ENCODE measurements at regions not wholly inside any gene's neighbourhood (a gene's known extent, or its start where the extent isn't known, plus 50 kb on each side); places are given as distances from the start of the nearest gene placed in this dataset.

DNA sequence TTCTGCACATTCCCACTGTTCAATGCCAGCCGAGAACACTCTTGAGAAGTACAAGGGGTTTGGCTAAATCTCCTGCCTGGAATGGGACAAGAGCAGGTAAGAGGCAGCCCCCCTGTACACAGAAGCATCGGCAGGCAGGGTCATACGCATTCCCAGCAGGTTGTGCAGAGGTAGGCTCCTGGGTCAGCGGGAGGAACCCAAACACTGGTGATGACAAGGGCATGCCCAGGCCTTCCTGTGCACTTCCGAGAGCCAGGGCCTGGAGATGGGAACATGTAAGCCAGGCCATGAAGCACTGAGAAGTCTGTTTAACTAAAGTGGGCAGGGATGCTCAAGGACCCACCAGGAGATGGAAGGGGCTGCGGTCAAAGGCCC lies 130.3 kb upstream of the CHST15 start:
- TF ChIP-seq, protein P1, sequence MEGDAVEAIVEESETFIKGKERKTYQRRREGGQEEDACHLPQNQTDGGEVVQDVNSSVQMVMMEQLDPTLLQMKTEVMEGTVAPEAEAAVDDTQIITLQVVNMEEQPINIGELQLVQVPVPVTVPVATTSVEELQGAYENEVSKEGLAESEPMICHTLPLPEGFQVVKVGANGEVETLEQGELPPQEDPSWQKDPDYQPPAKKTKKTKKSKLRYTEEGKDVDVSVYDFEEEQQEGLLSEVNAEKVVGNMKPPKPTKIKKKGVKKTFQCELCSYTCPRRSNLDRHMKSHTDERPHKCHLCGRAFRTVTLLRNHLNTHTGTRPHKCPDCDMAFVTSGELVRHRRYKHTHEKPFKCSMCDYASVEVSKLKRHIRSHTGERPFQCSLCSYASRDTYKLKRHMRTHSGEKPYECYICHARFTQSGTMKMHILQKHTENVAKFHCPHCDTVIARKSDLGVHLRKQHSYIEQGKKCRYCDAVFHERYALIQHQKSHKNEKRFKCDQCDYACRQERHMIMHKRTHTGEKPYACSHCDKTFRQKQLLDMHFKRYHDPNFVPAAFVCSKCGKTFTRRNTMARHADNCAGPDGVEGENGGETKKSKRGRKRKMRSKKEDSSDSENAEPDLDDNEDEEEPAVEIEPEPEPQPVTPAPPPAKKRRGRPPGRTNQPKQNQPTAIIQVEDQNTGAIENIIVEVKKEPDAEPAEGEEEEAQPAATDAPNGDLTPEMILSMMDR (IDR thresholded peaks at IDR 0.05), result no peak
- DNase-seq, result no peak
- peaks cover 0 to 30% (median 25%) of the 10 kb centered on the region in 9 donors for H3K4me1 ChIP-seq
- peaks cover 0 to 22% (median 0%) of the 10 kb centered on the region in 7 donors for H3K27me3 ChIP-seq
- H3K36me3 ChIP-seq, result no peaks in the 10 kb centered on the region
- no peak overlapping the region for H3K27ac ChIP-seq
- WGBS, 2 donors, result 86 to 92% methylated on average over 6 of the region's 6 CpGs
- no peak overlapping the region for H3K4me3 ChIP-seq
- H3K9me3 ChIP-seq, result peaks cover 0 to 7% (median 0%) of the 10 kb centered on the region in 11 donors
- ATAC-seq, result no peak
- intact Hi-C loops (cut with DNase I), result loop anchor here in 1 of 10 donors (10.0 kb wide), 1 partner anchor 129 kb away; the partner anchor contains the start of gene CHST15

DNA sequence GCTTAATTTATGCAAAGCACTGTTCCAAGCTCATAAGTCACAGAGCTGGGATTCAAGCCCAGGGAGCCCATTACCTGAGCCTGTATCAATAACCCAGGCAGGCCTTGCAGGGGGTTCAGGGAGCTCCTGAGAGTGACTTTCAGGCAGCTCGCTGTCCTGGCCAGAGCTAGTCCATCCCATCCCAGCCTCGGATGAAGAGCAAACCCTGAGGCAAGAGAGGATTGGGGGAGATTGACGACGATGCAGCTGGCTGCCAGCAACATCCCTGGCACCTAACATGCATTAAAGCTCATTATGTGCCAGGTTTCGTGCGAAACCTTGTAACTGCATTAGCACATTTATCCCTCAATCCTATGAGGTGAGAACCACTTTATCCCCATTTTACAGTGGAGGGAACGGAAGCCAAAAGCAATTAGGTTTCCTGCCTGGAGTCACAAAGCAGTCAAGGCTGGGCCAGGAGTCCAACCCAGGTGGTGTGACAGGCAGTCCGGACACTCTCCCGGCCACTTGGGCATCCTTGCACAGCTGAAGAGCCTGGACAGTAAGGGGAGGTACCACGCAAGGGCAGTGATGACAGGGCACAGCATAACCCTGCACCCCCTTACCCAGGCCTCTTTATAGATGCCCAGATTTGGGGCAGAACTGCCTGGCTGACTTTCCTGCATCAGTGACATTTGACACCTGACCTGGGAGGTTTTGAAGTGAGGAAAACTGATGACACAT lies 129.8 kb upstream of the CHST15 start:
- Histone ChIP-seq H3K9me3 (peaks cover 0 to 7% (median 0%) of the 10 kb centered on the region in 11 donors), H3K4me1 (peaks cover 0 to 30% (median 25%) of the 10 kb centered on the region in 9 donors), H3K27ac (no peak overlapping the region), H3K36me3 (no peaks in the 10 kb centered on the region), H3K4me3 (no peak overlapping the region), H3K27me3 (peaks cover 0 to 22% (median 0%) of the 10 kb centered on the region in 7 donors)
- ATAC-seq, result no peak
- DNase-seq, result no peak
- intact Hi-C loops (cut with DNase I), result loop anchor here in 1 of 10 donors (10.0 kb wide), 1 partner anchor 128 kb away; the partner anchor contains the start of gene CHST15
- TF ChIP-seq, protein P1 (IDR thresholded peaks at IDR 0.05), result no peak
- 68 to 77% methylated on average over 10 of the region's 10 CpGs for WGBS, 2 donors

DNA sequence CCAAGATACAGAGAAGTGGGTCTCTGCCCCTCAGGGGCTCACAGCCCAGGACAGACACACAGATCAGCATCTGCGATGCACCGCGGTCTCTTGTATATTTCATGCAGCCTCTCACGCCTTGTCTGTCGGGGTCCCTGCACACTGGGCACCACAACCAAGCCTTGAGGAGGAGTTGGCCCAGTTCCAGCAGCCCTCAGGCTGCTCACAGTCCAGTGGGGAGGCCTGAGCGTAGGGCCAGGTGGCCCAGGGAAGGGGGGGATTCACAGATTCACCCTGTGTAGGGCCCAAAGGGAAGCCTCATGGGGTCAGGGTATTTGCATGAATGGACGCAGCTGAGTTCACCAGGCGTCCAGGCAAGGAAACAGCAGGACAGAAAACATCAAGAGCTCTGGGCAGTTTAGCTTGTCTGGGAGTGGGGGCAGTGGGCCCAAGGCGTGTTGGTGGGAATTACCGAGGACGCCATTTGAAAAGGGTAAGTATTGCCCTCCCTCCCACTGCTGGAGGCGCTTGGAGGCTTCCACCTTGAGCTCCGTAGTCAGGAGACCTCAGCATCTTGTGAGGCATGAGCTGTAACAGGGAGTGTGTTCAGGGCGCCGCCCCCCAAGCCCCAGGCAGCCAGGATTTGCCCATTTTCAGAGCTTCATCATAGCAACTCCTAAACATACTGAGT lies 129.1 kb upstream of the CHST15 start:
- Histone ChIP-seq H3K27me3 (peaks cover 0 to 26% (median 0%) of the 10 kb centered on the region in 7 donors), H3K36me3 (no peaks in the 10 kb centered on the region), H3K27ac (peak overlapping the region in 5 of 10 donors; percentile 54 to 78 (median 75)), H3K9me3 (peaks cover 0 to 7% (median 0%) of the 10 kb centered on the region in 11 donors), H3K4me1 (peaks cover 0 to 30% (median 25%) of the 10 kb centered on the region in 9 donors), H3K4me3 (peak overlapping the region in 1 of 10 donors; percentile 11)
- TF ChIP-seq, protein P1 (IDR thresholded peaks at IDR 0.05), result no peak
- no peak for DNase-seq
- WGBS, 2 donors, result 68 to 71% methylated on average over 15 of the region's 15 CpGs
- ATAC-seq, result peak in 4 of 8 donors; percentile 3 to 18 (median 8)
- intact Hi-C loops (cut with DNase I), result loop anchor here in 1 of 10 donors (10.0 kb wide), 1 partner anchor 128 kb away; the partner anchor contains the start of gene CHST15

Data from heart right ventricle (tissue), 16 donors.